Activated CD4-positive, alpha-beta T cell treated with anti-CD3 and anti-CD28 coated beads, Interleukin-2, amount 10 ng/mL, durations not matched to agents 7 days and 5 days (primary cell): ENCODE measurements at regions not wholly inside any gene's neighbourhood (a gene's known extent, or its start where the extent isn't known, plus 50 kb on each side); places are given as distances from the start of the nearest gene placed in this dataset.
A peak's percentile ranks its signal among the peaks of the same experiment; 100 is the strongest.

Experiments used
- CTCF ChIA-PET: fragments of 350-600 bp; sonication (Branson Sonifier 250); formaldehyde crosslinking; loops from one replicate; lab custom pipeline; 2021; ENCODE audit warnings: antibody characterized with exemption; lab: Charles Lee
- POLR2A ChIA-PET: fragments of 350-600 bp; sonication (Branson Sonifier 250); formaldehyde crosslinking; loops from one replicate; lab custom pipeline; 2021; ENCODE audit warnings: antibody characterized with exemption; lab: Charles Lee
- DNase-seq: peaks from one replicate; pipeline ENCODE4 v3.0.0-alpha.2; 2020
- H3K27ac Mint-ChIP-seq: one replicate; pipeline ENCODE4 v1.8.0; 2021; ENCODE audit warnings: mild to moderate bottlenecking, moderate library complexity, mixed read lengths
- H3K27me3 Mint-ChIP-seq: one replicate; pipeline ENCODE4 v1.8.0; 2021; ENCODE audit warnings: mixed read lengths
- H3K36me3 Mint-ChIP-seq: one replicate; pipeline ENCODE4 v1.8.0; 2021; ENCODE audit warnings: low read depth, mixed read lengths
- H3K4me1 Mint-ChIP-seq: one replicate; pipeline ENCODE4 v1.8.0; 2021; ENCODE audit warnings: mixed read lengths
- H3K4me3 Mint-ChIP-seq: one replicate; pipeline ENCODE4 v1.8.0; 2021; ENCODE audit warnings: mild to moderate bottlenecking, moderate library complexity, mixed read lengths
- H3K9me3 Mint-ChIP-seq: one replicate; pipeline ENCODE4 v1.8.0; 2021; ENCODE audit warnings: mixed read lengths

- Mint-ChIP-seq H3K9me3 (peaks cover 3% of the 10 kb centered on the region), H3K4me1 (no peaks in the 10 kb centered on the region), H3K27ac (no peak overlapping the region), H3K27me3 (no peaks in the 10 kb centered on the region), H3K4me3 (no peak overlapping the region), H3K36me3 (no peaks in the 10 kb centered on the region)
- no peak for DNase-seq
- POLR2A ChIA-PET, result no interaction called here
- CTCF ChIA-PET, result no interaction called here
Observed at GRCh38 chrX:74178536-74178935, 125.4 kb upstream of the ZCCHC13 start.

- H3K9me3 Mint-ChIP-seq, result peaks cover 14% of the 10 kb centered on the region
- ChIA-PET CTCF (no interaction called here), POLR2A (no interaction called here)
Observed at GRCh38 chrX:74171465-74171864, 132.5 kb upstream of the ZCCHC13 start.

GRCh38 chrX:74162199-74162598 lies 141.8 kb upstream of the ZCCHC13 start:
- ChIA-PET POLR2A (no interaction called here), CTCF (no interaction called here)
- H3K27me3 Mint-ChIP-seq, result no peaks in the 10 kb centered on the region
- H3K27ac Mint-ChIP-seq, result no peak overlapping the region
- DNase-seq, result no peak
- no peaks in the 10 kb centered on the region for H3K4me1 Mint-ChIP-seq
- H3K9me3 Mint-ChIP-seq, result peaks cover 2% of the 10 kb centered on the region
- no peak overlapping the region for H3K4me3 Mint-ChIP-seq
- H3K36me3 Mint-ChIP-seq, result no peaks in the 10 kb centered on the region

More at GRCh38 chrX:74171465-74171864, 132.5 kb upstream of the ZCCHC13 start:
- no peaks in the 10 kb centered on the region for H3K27me3 Mint-ChIP-seq
- H3K27ac Mint-ChIP-seq, result no peak overlapping the region
- H3K4me1 Mint-ChIP-seq, result no peaks in the 10 kb centered on the region
- H3K36me3 Mint-ChIP-seq, result no peaks in the 10 kb centered on the region
- H3K4me3 Mint-ChIP-seq, result no peak overlapping the region
- DNase-seq, result no peak

GRCh38 chrX:74160816-74161215 lies 143.2 kb upstream of the ZCCHC13 start:
- no peak for DNase-seq
- no peaks in the 10 kb centered on the region for H3K4me1 Mint-ChIP-seq
- H3K27me3 Mint-ChIP-seq, result no peaks in the 10 kb centered on the region
- ChIA-PET CTCF (no interaction called here), POLR2A (no interaction called here)
- no peaks in the 10 kb centered on the region for H3K36me3 Mint-ChIP-seq
- H3K27ac Mint-ChIP-seq, result no peak overlapping the region
- peaks cover 2% of the 10 kb centered on the region for H3K9me3 Mint-ChIP-seq
- no peak overlapping the region for H3K4me3 Mint-ChIP-seq

- POLR2A ChIA-PET, result no interaction called here
- no peak overlapping the region for H3K4me3 Mint-ChIP-seq
- no peaks in the 10 kb centered on the region for H3K4me1 Mint-ChIP-seq
Observed at GRCh38 chrX:74160358-74160757, 143.6 kb upstream of the ZCCHC13 start.

GRCh38 chrX:74147439-74147838 lies 156.5 kb upstream of the ZCCHC13 start:
- Mint-ChIP-seq H3K27ac (no peak overlapping the region), H3K27me3 (no peaks in the 10 kb centered on the region), H3K4me3 (no peak overlapping the region), H3K9me3 (no peaks in the 10 kb centered on the region), H3K4me1 (no peaks in the 10 kb centered on the region), H3K36me3 (no peaks in the 10 kb centered on the region)
- POLR2A ChIA-PET, result no interaction called here
- CTCF ChIA-PET, result interaction anchor here (0.7 kb wide), 1 partner anchor 267 kb away, joined by 3 read pairs; no protein-coding TSS in a partner anchor
- no peak for DNase-seq

More at GRCh38 chrX:74160358-74160757, 143.6 kb upstream of the ZCCHC13 start:
- CTCF ChIA-PET, result no interaction called here
- Mint-ChIP-seq H3K27me3 (no peaks in the 10 kb centered on the region), H3K27ac (no peak overlapping the region), H3K36me3 (no peaks in the 10 kb centered on the region), H3K9me3 (peaks cover under 1% of the 10 kb centered on the region)
- no peak for DNase-seq

GRCh38 chrX:74138943-74139342 lies 165.0 kb upstream of the ZCCHC13 start:
- H3K4me3 Mint-ChIP-seq, result no peak overlapping the region
- H3K27ac Mint-ChIP-seq, result no peak overlapping the region
- POLR2A ChIA-PET, result no interaction called here
- no peaks in the 10 kb centered on the region for H3K36me3 Mint-ChIP-seq
- no peaks in the 10 kb centered on the region for H3K27me3 Mint-ChIP-seq
- DNase-seq, result no peak
- no peaks in the 10 kb centered on the region for H3K4me1 Mint-ChIP-seq
- H3K9me3 Mint-ChIP-seq, result no peaks in the 10 kb centered on the region
- CTCF ChIA-PET, result no interaction called here

GRCh38 chrX:74133156-74133796 lies 170.7 kb upstream of the ZCCHC13 start:
- Mint-ChIP-seq H3K9me3 (no peaks in the 10 kb centered on the region), H3K27me3 (no peaks in the 10 kb centered on the region), H3K4me3 (no peak overlapping the region), H3K36me3 (no peaks in the 10 kb centered on the region), H3K27ac (no peak overlapping the region), H3K4me1 (no peaks in the 10 kb centered on the region)
- CTCF ChIA-PET, result interaction anchor here (0.7 to 1.0 kb wide), 3 partner anchors 29 to 214 kb away, joined by 3 read pairs; no protein-coding TSS in a partner anchor
- DNase-seq, result peak; percentile 34
- POLR2A ChIA-PET, result no interaction called here

GRCh38 chrX:74132280-74132679 lies 171.7 kb upstream of the ZCCHC13 start:
- Mint-ChIP-seq H3K27me3 (no peaks in the 10 kb centered on the region), H3K4me1 (no peaks in the 10 kb centered on the region)

GRCh38 chrX:74119016-74119910 lies 184.7 kb upstream of the ZCCHC13 start:
- POLR2A ChIA-PET, result no interaction called here

More at GRCh38 chrX:74132280-74132679, 171.7 kb upstream of the ZCCHC13 start:
- CTCF ChIA-PET, result interaction anchor here (0.7 to 1.0 kb wide), 3 partner anchors 133 to 836 kb away, joined by 3 to 6 read pairs (median 4); no protein-coding TSS in a partner anchor
- no peaks in the 10 kb centered on the region for H3K36me3 Mint-ChIP-seq
- POLR2A ChIA-PET, result no interaction called here
- H3K27ac Mint-ChIP-seq, result no peak overlapping the region
- DNase-seq, result no peak
- H3K4me3 Mint-ChIP-seq, result no peak overlapping the region
- H3K9me3 Mint-ChIP-seq, result no peaks in the 10 kb centered on the region

GRCh38 chrX:74117962-74118902 lies 185.7 kb upstream of the ZCCHC13 start:
- no peaks in the 10 kb centered on the region for H3K36me3 Mint-ChIP-seq
- CTCF ChIA-PET, result no interaction called here

More at GRCh38 chrX:74119016-74119910, 184.7 kb upstream of the ZCCHC13 start:
- no peak overlapping the region for H3K27ac Mint-ChIP-seq
- H3K4me1 Mint-ChIP-seq, result no peaks in the 10 kb centered on the region
- H3K4me3 Mint-ChIP-seq, result no peak overlapping the region
- no peak for DNase-seq
- no peaks in the 10 kb centered on the region for H3K36me3 Mint-ChIP-seq
- CTCF ChIA-PET, result interaction anchor here (1.1 kb wide), 1 partner anchor 9 kb away, joined by 3 read pairs; no protein-coding TSS in a partner anchor
- no peaks in the 10 kb centered on the region for H3K9me3 Mint-ChIP-seq
- H3K27me3 Mint-ChIP-seq, result no peaks in the 10 kb centered on the region

GRCh38 chrX:74111245-74111644 lies 192.7 kb upstream of the ZCCHC13 start:
- no peak for DNase-seq
- no peak overlapping the region for H3K4me3 Mint-ChIP-seq
- no peaks in the 10 kb centered on the region for H3K9me3 Mint-ChIP-seq
- H3K27me3 Mint-ChIP-seq, result no peaks in the 10 kb centered on the region
- ChIA-PET POLR2A (no interaction called here), CTCF (no interaction called here)
- H3K27ac Mint-ChIP-seq, result no peak overlapping the region
- H3K36me3 Mint-ChIP-seq, result no peaks in the 10 kb centered on the region
- no peaks in the 10 kb centered on the region for H3K4me1 Mint-ChIP-seq

More at GRCh38 chrX:74117962-74118902, 185.7 kb upstream of the ZCCHC13 start:
- Mint-ChIP-seq H3K27ac (no peak overlapping the region), H3K4me3 (no peak overlapping the region), H3K9me3 (no peaks in the 10 kb centered on the region), H3K4me1 (no peaks in the 10 kb centered on the region), H3K27me3 (no peaks in the 10 kb centered on the region)
- no peak for DNase-seq
- POLR2A ChIA-PET, result no interaction called here
